Uterus (tissue), 3 donors: ENCODE measurements at regions not wholly inside any gene's neighbourhood (a gene's known extent, or its start where the extent isn't known, plus 50 kb on each side); places are given as distances from the start of the nearest gene placed in this dataset.
"Not testable (repeated sequence)": the region's sequence is repeated elsewhere in the genome, so short reads cannot be mapped to it uniquely, and the experiment has no call there.

Experiments
- DNase-seq, 2 donors: peaks; one replicate each; pipeline ENCODE4 v3.0.0-alpha.2; 2019 to 2020
- H3K27ac ChIP-seq, 2 donors: fragments of 200-600 bp; sonication (generic); 1 replicate in 1 of 2; 2 replicates in 1 of 2; pipeline ENCODE4 v1.5.1; 2016 to 2018
- H3K27me3 ChIP-seq, 2 donors: fragments of 200-600 bp; sonication (generic); one replicate each; pipeline ENCODE4 v1.5.1; 2018 to 2019; ENCODE audit warnings: control low read depth in 1 of 2
- H3K36me3 ChIP-seq, 2 donors: fragments of 200-600 bp; sonication (generic); one replicate each; pipeline ENCODE4 v1.5.1; 2019; ENCODE audit warnings: control low read depth in 1 of 2
- H3K4me1 ChIP-seq, 2 donors: fragments of 200-600 bp; sonication (generic); one replicate each; pipeline ENCODE4 v1.5.1; 2018 to 2019; ENCODE audit warnings: control low read depth in 1 of 2
- H3K4me3 ChIP-seq, 2 donors: fragments of 200-600 bp; sonication (generic); 1 replicate in 1 of 2; 2 replicates in 1 of 2; pipeline ENCODE4 v1.5.1; 2018 to 2019; ENCODE audit warnings: mild to moderate bottlenecking in 1 of 2
- H3K9me3 ChIP-seq, 2 donors: fragments of 200-600 bp; sonication (generic); one replicate each; pipeline ENCODE4 v1.5.1; 2019; ENCODE audit warnings: control low read depth in 1 of 2
- POLR2A ChIP-seq, 2 donors: fragments of 450-650 bp; IDR thresholded peaks; one replicate each; pipeline ENCODE4 v1.6.1; 2016; ENCODE audit warnings: antibody characterized with exemption in 2 of 2, mild to moderate bottlenecking in 1 of 2, moderate library complexity in 1 of 2
- intact Hi-C: fragments of 100-400 bp; cut with DNase I; formaldehyde crosslinking; loops from one replicate; pipeline ENCODE4 v1.15.1; 2023; ENCODE audit warnings: low total_unique reads
- TF ChIP-seq, protein P1 (sequence below), 4 experiments: fragments of 200-600 bp in 2 of 4; fragments of 450-650 bp in 2 of 4; sonication (generic) in 2 of 4; IDR thresholded peaks; one replicate each; pipeline ENCODE4 v1.5.1; 2016 to 2019; ENCODE audit warnings: antibody characterized with exemption in 4 of 4, mild to moderate bottlenecking in 2 of 4, moderate library complexity in 1 of 4
- donor health status: DM: yes; HTN: yes; CAD: no.

DNA sequence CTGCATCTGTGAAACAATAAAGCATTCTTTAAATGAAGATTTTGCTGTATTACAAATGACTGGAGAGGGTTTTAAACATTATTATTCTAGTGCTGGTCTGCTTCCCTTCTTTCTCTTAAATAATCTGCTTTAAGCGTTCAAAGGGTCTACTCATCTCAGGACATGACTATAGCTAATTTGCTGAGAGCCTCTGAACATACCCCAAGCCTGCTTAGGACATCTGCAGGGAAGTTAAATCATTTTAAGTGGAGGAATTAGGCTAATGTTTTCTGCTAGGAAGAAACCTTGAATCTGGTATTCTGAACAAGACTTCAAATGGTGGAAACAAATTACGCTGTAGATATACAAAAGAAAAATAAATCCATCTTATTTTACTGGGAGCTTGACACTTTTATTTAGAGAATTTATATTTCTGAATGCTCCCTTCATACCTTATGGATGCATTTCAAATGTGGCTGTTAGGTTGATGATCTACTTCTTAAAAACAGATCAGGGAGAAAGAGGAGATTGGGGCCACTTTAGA, 124.4 kb upstream of the ITGB1 start:
- TF ChIP-seq, protein P1, sequence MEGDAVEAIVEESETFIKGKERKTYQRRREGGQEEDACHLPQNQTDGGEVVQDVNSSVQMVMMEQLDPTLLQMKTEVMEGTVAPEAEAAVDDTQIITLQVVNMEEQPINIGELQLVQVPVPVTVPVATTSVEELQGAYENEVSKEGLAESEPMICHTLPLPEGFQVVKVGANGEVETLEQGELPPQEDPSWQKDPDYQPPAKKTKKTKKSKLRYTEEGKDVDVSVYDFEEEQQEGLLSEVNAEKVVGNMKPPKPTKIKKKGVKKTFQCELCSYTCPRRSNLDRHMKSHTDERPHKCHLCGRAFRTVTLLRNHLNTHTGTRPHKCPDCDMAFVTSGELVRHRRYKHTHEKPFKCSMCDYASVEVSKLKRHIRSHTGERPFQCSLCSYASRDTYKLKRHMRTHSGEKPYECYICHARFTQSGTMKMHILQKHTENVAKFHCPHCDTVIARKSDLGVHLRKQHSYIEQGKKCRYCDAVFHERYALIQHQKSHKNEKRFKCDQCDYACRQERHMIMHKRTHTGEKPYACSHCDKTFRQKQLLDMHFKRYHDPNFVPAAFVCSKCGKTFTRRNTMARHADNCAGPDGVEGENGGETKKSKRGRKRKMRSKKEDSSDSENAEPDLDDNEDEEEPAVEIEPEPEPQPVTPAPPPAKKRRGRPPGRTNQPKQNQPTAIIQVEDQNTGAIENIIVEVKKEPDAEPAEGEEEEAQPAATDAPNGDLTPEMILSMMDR (IDR thresholded peaks at IDR 0.05): no peak
- TF ChIP-seq POLR2A (IDR thresholded peaks at IDR 0.05): no peak
- no peak for DNase-seq
- H3K27ac ChIP-seq: no peak overlapping the region
- no peaks in the 10 kb centered on the region for H3K9me3 ChIP-seq
- H3K27me3 ChIP-seq: no peaks in the 10 kb centered on the region
- H3K36me3 ChIP-seq: no peaks in the 10 kb centered on the region
- H3K4me3 ChIP-seq: no peak overlapping the region
- H3K4me1 ChIP-seq: no peaks in the 10 kb centered on the region
- intact Hi-C loops: no loop called here

DNA sequence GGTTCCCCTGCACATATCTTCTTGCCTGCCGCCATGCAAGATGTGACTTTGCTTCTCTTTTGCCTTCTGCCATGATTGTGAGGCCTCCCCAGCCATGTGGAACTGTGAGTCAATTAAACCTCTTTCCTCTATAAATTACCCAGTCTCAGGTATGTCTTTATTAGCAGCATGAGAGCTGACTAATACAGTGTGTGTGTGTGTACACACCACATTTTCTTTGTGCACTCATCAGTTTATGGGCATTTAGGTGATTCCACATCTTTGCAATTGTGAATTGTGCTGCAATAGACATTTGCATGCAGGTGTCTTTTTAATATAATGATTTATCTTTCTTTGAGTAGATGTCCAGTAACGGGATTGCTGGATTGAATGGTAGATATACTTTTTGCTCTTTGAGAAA, 122.4 kb upstream of the ITGB1 start:
- H3K27me3 ChIP-seq, H3K4me3 ChIP-seq, H3K36me3 ChIP-seq, intact Hi-C loops, H3K9me3 ChIP-seq, H3K27ac ChIP-seq, DNase-seq, H3K4me1 ChIP-seq: not testable (repeated sequence)

DNA sequence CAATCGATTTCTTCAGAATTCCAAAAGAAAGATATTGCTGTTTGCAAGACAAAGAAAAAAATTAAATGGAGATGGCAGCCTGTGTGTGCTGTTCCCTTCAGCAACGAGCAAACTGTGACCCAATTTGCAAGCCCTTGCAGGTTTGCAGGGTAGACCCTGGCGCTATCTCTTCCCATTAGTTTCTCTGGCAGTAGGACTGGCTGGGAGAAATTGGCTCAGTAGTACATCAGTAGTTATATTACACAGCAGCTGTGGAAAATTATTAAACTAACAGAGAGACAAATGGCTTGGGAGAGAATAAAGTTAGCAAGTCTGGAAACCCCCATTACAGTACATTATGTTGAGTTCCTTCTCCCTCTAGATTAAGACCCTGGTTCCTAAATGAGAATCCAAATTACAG, 116.4 kb upstream of the ITGB1 start:
- Histone ChIP-seq H3K9me3 (no peaks in the 10 kb centered on the region), H3K36me3 (no peaks in the 10 kb centered on the region), H3K4me1 (no peaks in the 10 kb centered on the region), H3K4me3 (no peak overlapping the region), H3K27me3 (no peaks in the 10 kb centered on the region), H3K27ac (no peak overlapping the region)
- intact Hi-C loops: no loop called here
- TF ChIP-seq, protein P1 (IDR thresholded peaks at IDR 0.05): no peak
- TF ChIP-seq POLR2A (IDR thresholded peaks at IDR 0.05): no peak
- DNase-seq: no peak

DNA sequence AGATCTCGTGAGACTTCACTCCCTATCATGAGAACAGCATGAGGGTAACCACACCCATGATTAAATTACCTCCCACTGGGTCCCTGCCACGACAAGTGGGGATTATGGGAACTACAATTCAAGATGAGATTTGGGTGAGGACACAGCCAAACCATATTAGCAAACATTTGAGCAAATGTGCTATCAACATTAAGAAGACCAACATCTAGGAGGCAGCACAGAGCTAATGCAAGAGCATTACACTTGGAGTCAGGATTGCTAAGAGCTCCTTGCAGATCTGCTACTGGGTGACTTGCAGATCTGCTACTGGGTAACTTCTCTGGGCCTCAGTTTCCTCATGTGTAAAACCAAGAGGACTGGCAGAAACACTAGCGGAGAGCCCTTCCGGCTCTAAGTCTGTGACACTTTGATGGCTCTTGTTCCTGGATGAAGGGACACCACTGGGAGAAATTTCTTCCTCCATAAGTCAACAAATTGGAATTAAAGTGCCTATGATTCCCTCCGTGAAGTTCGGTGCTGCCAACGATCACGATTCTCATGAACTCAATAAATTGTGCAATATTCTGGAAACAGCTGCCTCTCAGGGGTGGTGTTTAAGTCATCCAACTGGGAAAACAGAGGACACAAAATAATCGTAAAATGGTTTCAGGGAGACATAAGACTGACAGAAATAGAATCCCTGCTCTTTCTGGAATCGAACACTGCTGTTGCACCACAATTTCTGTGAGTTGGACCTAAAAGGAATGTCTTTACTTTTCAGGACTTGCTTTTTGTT, 115.8 kb upstream of the ITGB1 start:
- H3K4me3 ChIP-seq: no peak overlapping the region
- peak overlapping the region in 1 of 2 donors; percentile 14 for H3K27ac ChIP-seq
- no peaks in the 10 kb centered on the region for H3K9me3 ChIP-seq
- no peaks in the 10 kb centered on the region for H3K36me3 ChIP-seq
- intact Hi-C loops: no loop called here
- no peaks in the 10 kb centered on the region for H3K27me3 ChIP-seq
- no peaks in the 10 kb centered on the region for H3K4me1 ChIP-seq
- peak; percentile 29 for DNase-seq
- TF ChIP-seq POLR2A (IDR thresholded peaks at IDR 0.05): no peak
- TF ChIP-seq, protein P1 (IDR thresholded peaks at IDR 0.05): no peak

DNA sequence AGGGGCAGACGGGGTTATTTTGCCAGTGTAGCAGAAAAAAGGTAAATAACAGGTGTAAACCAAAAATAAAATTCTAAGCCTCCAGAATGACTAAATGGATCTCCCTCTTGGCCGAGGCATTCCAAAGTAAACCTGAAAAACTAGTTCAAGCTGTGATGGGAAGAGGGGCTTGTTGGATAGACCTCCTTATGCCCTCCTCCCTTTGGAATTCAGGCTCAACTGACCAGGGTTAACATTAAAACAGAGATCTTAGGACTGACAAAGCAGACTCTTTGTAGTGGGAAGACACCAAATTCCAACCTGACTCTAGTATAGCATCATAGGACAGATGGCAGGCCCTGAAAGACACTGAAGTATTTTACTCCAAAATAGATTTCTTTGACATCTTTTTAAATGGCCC, 113.8 kb upstream of the ITGB1 start:
- TF ChIP-seq, protein P1 (IDR thresholded peaks at IDR 0.05): no peak
- no peak for TF ChIP-seq POLR2A (IDR thresholded peaks at IDR 0.05)
- no peak overlapping the region for H3K4me3 ChIP-seq
- no peaks in the 10 kb centered on the region for H3K4me1 ChIP-seq
- intact Hi-C loops: no loop called here
- H3K27ac ChIP-seq: no peak overlapping the region
- no peak for DNase-seq
- no peaks in the 10 kb centered on the region for H3K9me3 ChIP-seq
- H3K27me3 ChIP-seq: no peaks in the 10 kb centered on the region
- H3K36me3 ChIP-seq: no peaks in the 10 kb centered on the region
